ENCODE measurements at regions not wholly inside any gene's neighbourhood (a gene's known extent, or its start where the extent isn't known, plus 50 kb on each side); places are given as distances from the start of the nearest gene placed in this dataset.

GRCh38 chr12:118841588-118841987 is 139.8 kb upstream of the SRRM4 start:
- Histone ChIP-seq H3K4me2 (ENCODE audit: insufficient read depth, low read length) (no peak overlapping the region), H3K9me1 (ENCODE audit: control insufficient read depth, insufficient read depth, low read length) (no peaks in the 10 kb centered on the region), H4K20me1 (replicated peaks; ENCODE audit: control insufficient read depth, insufficient read depth, low read length) (no peaks in the 10 kb centered on the region), H3K27me3 (ENCODE audit: control insufficient read depth in 2 of 2, insufficient read depth in 2 of 2, low read length in 2 of 2) (no peaks in the 10 kb centered on the region), H3K27ac (ENCODE audit: extremely low read depth, low read depth, low read length) (no peak overlapping the region), H3K9ac (ENCODE audit: insufficient read depth in 1 of 2, low read depth in 2 of 2, low read length in 2 of 2) (no peak overlapping the region), H2AFZ (ENCODE audit: low read depth, low read length) (no peak overlapping the region), H3K4me3 (no peak overlapping the region), H3K79me2 (ENCODE audit: control insufficient read depth, insufficient read depth, low read length) (no peaks in the 10 kb centered on the region), H3K9me3 (replicated peaks; ENCODE audit: control insufficient read depth, insufficient read depth, low read depth, low read length) (no peaks in the 10 kb centered on the region), H3K4me1 (replicated peaks in 1 of 2; ENCODE audit: control insufficient read depth in 2 of 2, insufficient read depth in 2 of 2, low read length in 2 of 2) (no peaks in the 10 kb centered on the region; a peak in 1 of 5 replicates), H3K36me3 (ENCODE audit: control insufficient read depth, insufficient read depth, low read length) (no peaks in the 10 kb centered on the region)
- TF ChIP-seq SNRNP70 (optimal IDR thresholded peaks at IDR 0.05; ENCODE audit: low read depth, low read length) (no peak), MCM3 (IDR thresholded peaks at IDR 0.05) (no peak), KAT8 (IDR thresholded peaks at IDR 0.05; ENCODE audit: low read depth) (no peak), RBM14 (IDR thresholded peaks at IDR 0.05; ENCODE audit: borderline replicate concordance, insufficient read depth, low read depth, low read length) (no peak), ZNF699 (CRISPR knock-in tag; IDR thresholded peaks at IDR 0.05; ENCODE audit: insufficient replicate concordance) (no peak), HEY1 (CRISPR knock-in tag; IDR thresholded peaks at IDR 0.05; ENCODE audit: borderline replicate concordance) (no peak), ZNF561 (CRISPR knock-in tag; conservative IDR thresholded peaks at IDR 0.05) (no peak)
- TF ChIP-seq, protein P1, sequence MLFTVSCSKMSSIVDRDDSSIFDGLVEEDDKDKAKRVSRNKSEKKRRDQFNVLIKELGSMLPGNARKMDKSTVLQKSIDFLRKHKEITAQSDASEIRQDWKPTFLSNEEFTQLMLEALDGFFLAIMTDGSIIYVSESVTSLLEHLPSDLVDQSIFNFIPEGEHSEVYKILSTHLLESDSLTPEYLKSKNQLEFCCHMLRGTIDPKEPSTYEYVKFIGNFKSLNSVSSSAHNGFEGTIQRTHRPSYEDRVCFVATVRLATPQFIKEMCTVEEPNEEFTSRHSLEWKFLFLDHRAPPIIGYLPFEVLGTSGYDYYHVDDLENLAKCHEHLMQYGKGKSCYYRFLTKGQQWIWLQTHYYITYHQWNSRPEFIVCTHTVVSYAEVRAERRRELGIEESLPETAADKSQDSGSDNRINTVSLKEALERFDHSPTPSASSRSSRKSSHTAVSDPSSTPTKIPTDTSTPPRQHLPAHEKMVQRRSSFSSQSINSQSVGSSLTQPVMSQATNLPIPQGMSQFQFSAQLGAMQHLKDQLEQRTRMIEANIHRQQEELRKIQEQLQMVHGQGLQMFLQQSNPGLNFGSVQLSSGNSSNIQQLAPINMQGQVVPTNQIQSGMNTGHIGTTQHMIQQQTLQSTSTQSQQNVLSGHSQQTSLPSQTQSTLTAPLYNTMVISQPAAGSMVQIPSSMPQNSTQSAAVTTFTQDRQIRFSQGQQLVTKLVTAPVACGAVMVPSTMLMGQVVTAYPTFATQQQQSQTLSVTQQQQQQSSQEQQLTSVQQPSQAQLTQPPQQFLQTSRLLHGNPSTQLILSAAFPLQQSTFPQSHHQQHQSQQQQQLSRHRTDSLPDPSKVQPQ (CRISPR knock-in tag; IDR thresholded peaks at IDR 0.05; ENCODE audit: borderline replicate concordance): no peak
- no TSS peak for BruUV-seq (replicated peaks)
- DNase-seq (ENCODE audit: extremely low read depth in 1 of 4, low spot score in 3 of 4) (no peak), FAIRE-seq (no peak), ATAC-seq (no peak)
- 0% methylated on average over 6 of the region's 6 CpGs for WGBS (ENCODE audit: insufficient coverage, low coverage, missing lambda C conversion rate)
- ChIA-PET CTCF (ENCODE audit: low intra/inter-chr PET ratio) (no interaction called here), POLR2A (no interaction called here)
- in situ Hi-C loops (cut with MboI) (no loop called here), intact Hi-C loops (cut with micrococcal nuclease) (no loop called here)
